Trophoblast cell (in vitro differentiated cells and primary cell): ENCODE measurements at regions not wholly inside any gene's neighbourhood (a gene's known extent, or its start where the extent isn't known, plus 50 kb on each side); places are given as distances from the start of the nearest gene placed in this dataset.

Experiments
- DNase-seq, 2 donors: peaks; one replicate each; pipeline ENCODE4 v3.0.0-alpha.2; 2016
- H2AFZ ChIP-seq: 2 replicates; pipeline ENCODE4 v1.6.1; 2013; ENCODE audit warnings: low read length, moderate library complexity, mild to moderate bottlenecking; ENCODE audit not compliant: insufficient read depth, poor library complexity
- H2AK5ac ChIP-seq: 2 replicates; pipeline ENCODE4 v1.6.1; 2013; ENCODE audit warnings: mild to moderate bottlenecking, low read length
- H2BK120ac ChIP-seq: 2 replicates; pipeline ENCODE4 v1.6.1; 2013; ENCODE audit warnings: low read length, mild to moderate bottlenecking, moderate library complexity; ENCODE audit not compliant: insufficient read depth, poor library complexity
- H2BK12ac ChIP-seq: 2 replicates; pipeline ENCODE4 v1.6.1; 2013; ENCODE audit warnings: mild to moderate bottlenecking, low read length, moderate library complexity
- H2BK5ac ChIP-seq: 2 replicates; pipeline ENCODE4 v1.6.1; 2013; ENCODE audit warnings: low read length, low read depth, moderate library complexity, mild to moderate bottlenecking; ENCODE audit not compliant: poor library complexity
- H3K14ac ChIP-seq: 2 replicates; pipeline ENCODE4 v1.6.1; 2013; ENCODE audit warnings: mild to moderate bottlenecking, low read length
- H3K18ac ChIP-seq: 2 replicates; pipeline ENCODE4 v1.6.1; 2013; ENCODE audit warnings: mild to moderate bottlenecking, low read length
- H3K23ac ChIP-seq: 2 replicates; pipeline ENCODE4 v1.6.1; 2013; ENCODE audit warnings: low read length
- H3K27ac ChIP-seq: 2 replicates; pipeline ENCODE4 v1.5.1; 2013; ENCODE audit warnings: low read depth, mild to moderate bottlenecking, inconsistent platforms, low read length, moderate library complexity
- H3K27me3 ChIP-seq: 2 replicates; pipeline ENCODE4 v1.6.1; 2013; ENCODE audit warnings: inconsistent platforms, mild to moderate bottlenecking, low read length, moderate library complexity; ENCODE audit not compliant: insufficient read depth
- H3K36me3 ChIP-seq, 2 experiments: 1 replicate in 1 of 2; 2 replicates in 1 of 2; pipeline ENCODE4 v1.6.1; 2013; ENCODE audit warnings: low read length in 2 of 2, mild to moderate bottlenecking in 2 of 2, moderate library complexity in 1 of 2; ENCODE audit not compliant: insufficient read depth in 2 of 2, control insufficient read depth in 1 of 2
- H3K4ac ChIP-seq: 2 replicates; pipeline ENCODE4 v1.6.1; 2013; ENCODE audit warnings: low read depth, mild to moderate bottlenecking, low read length, moderate library complexity
- H3K4me1 ChIP-seq, 2 experiments: 1 replicate in 1 of 2; 2 replicates in 1 of 2; pipeline ENCODE4 v1.6.1; 2013; ENCODE audit warnings: low read length in 2 of 2, mild to moderate bottlenecking in 2 of 2, moderate library complexity in 1 of 2; ENCODE audit not compliant: insufficient read depth in 2 of 2, control insufficient read depth in 1 of 2
- H3K4me2 ChIP-seq: 2 replicates; pipeline ENCODE4 v1.6.1; 2013; ENCODE audit warnings: inconsistent platforms, mild to moderate bottlenecking, low read length, moderate library complexity
- H3K4me3 ChIP-seq: 2 replicates; pipeline ENCODE4 v1.5.1; 2013; ENCODE audit warnings: mild to moderate bottlenecking, low read depth, low read length, inconsistent platforms
- H3K79me1 ChIP-seq: one replicate; pipeline ENCODE4 v1.6.1; 2013; ENCODE audit warnings: low read length
- H3K79me2 ChIP-seq: 2 replicates; pipeline ENCODE4 v1.6.1; 2013; ENCODE audit warnings: low read length, mild to moderate bottlenecking; ENCODE audit not compliant: control insufficient read depth, insufficient read depth, poor library complexity
- H3K9ac ChIP-seq: 2 replicates; pipeline ENCODE4 v1.6.1; 2013; ENCODE audit warnings: mild to moderate bottlenecking, low read length
- H3K9me3 ChIP-seq: 2 replicates; pipeline ENCODE4 v1.6.1; 2013; ENCODE audit warnings: low read depth, mild to moderate bottlenecking, control low read depth, inconsistent platforms, low read length; ENCODE audit not compliant: insufficient read depth
- H4K12ac ChIP-seq: 2 replicates; pipeline ENCODE4 v1.6.1; 2013; ENCODE audit warnings: low read depth, mild to moderate bottlenecking, low read length, moderate library complexity
- H4K8ac ChIP-seq: 2 replicates; pipeline ENCODE4 v1.6.1; 2013; ENCODE audit warnings: low read depth, mild to moderate bottlenecking, low read length, moderate library complexity
- H4K91ac ChIP-seq: one replicate; pipeline ENCODE4 v1.6.1; 2013; ENCODE audit warnings: low read depth, mild to moderate bottlenecking, low read length, moderate library complexity
- WGBS: extraction: QIAGEN DNeasy Blood & Tissue Kit; methylation state at CpG from one replicate; pipeline ENCODE4 v1.1.7; 2013; ENCODE audit warnings: missing lambda C conversion rate; ENCODE audit not compliant: insufficient read length, insufficient coverage; ENCODE audit errors: extremely low coverage; 5-methylcytosine and 5-hydroxymethylcytosine counted together

- no peak overlapping the region for H3K4me2 ChIP-seq
Observed at GRCh38 chr3:59605944-59606534, 556.2 kb upstream of the CFAP20DC start.

GRCh38 chr3:59605318-59605717, 555.5 kb upstream of the CFAP20DC start:
- H2AK5ac ChIP-seq: no peak overlapping the region
- no peaks in the 10 kb centered on the region for H3K79me1 ChIP-seq
- no peaks in the 10 kb centered on the region for H3K27me3 ChIP-seq
- H3K9ac ChIP-seq: no peak overlapping the region
- DNase-seq: no peak
- H3K4ac ChIP-seq: no peak overlapping the region
- no peak overlapping the region for H4K12ac ChIP-seq
- no peak overlapping the region for H2BK5ac ChIP-seq
- no peak overlapping the region for H3K27ac ChIP-seq
- H3K23ac ChIP-seq: no peak overlapping the region
- no peaks in the 10 kb centered on the region for H3K4me1 ChIP-seq
- no peak overlapping the region for H4K91ac ChIP-seq
- H3K4me2 ChIP-seq: no peak overlapping the region
- H3K4me3 ChIP-seq: no peak overlapping the region
- H3K18ac ChIP-seq: no peak overlapping the region
- no peak overlapping the region for H2AFZ ChIP-seq
- no peak overlapping the region for H2BK12ac ChIP-seq
- H2BK120ac ChIP-seq: no peak overlapping the region
- H3K14ac ChIP-seq: no peak overlapping the region
- H4K8ac ChIP-seq: no peak overlapping the region
- peaks cover 1% of the 10 kb centered on the region for H3K79me2 ChIP-seq
- H3K36me3 ChIP-seq: no peaks in the 10 kb centered on the region
- no peaks in the 10 kb centered on the region for H3K9me3 ChIP-seq
- no CpG with 5 or more reads among the region's 1 CpG for WGBS

More at GRCh38 chr3:59605944-59606534, 556.2 kb upstream of the CFAP20DC start:
- no peak overlapping the region for H4K91ac ChIP-seq
- H3K9ac ChIP-seq: no peak overlapping the region
- peaks cover 1% of the 10 kb centered on the region for H3K79me2 ChIP-seq
- H3K27ac ChIP-seq: no peak overlapping the region
- H3K4ac ChIP-seq: no peak overlapping the region
- no peaks in the 10 kb centered on the region for H3K4me1 ChIP-seq
- no peak overlapping the region for H3K23ac ChIP-seq
- H2AK5ac ChIP-seq: no peak overlapping the region
- no peaks in the 10 kb centered on the region for H3K27me3 ChIP-seq
- WGBS: no CpG with 5 or more reads among the region's 5 CpGs
- no peaks in the 10 kb centered on the region for H3K9me3 ChIP-seq
- no peak overlapping the region for H3K18ac ChIP-seq
- H2AFZ ChIP-seq: no peak overlapping the region
- H2BK120ac ChIP-seq: no peak overlapping the region
- H4K12ac ChIP-seq: no peak overlapping the region
- no peak overlapping the region for H3K14ac ChIP-seq
- H3K79me1 ChIP-seq: no peaks in the 10 kb centered on the region
- H3K36me3 ChIP-seq: no peaks in the 10 kb centered on the region
- no peak for DNase-seq
- no peak overlapping the region for H3K4me3 ChIP-seq
- H4K8ac ChIP-seq: no peak overlapping the region
- H2BK12ac ChIP-seq: no peak overlapping the region
- H2BK5ac ChIP-seq: no peak overlapping the region

GRCh38 chr3:59601486-59601885, 551.7 kb upstream of the CFAP20DC start:
- H2BK120ac ChIP-seq: no peak overlapping the region
- H3K9ac ChIP-seq: no peak overlapping the region
- H3K18ac ChIP-seq: no peak overlapping the region
- no peak overlapping the region for H2AK5ac ChIP-seq
- no peak overlapping the region for H3K14ac ChIP-seq
- no peak overlapping the region for H4K12ac ChIP-seq
- H2BK5ac ChIP-seq: no peak overlapping the region
- H3K9me3 ChIP-seq: peaks cover under 1% of the 10 kb centered on the region
- no peak overlapping the region for H3K4ac ChIP-seq
- no peak overlapping the region for H4K8ac ChIP-seq
- peaks cover 1% of the 10 kb centered on the region for H3K79me2 ChIP-seq
- H3K4me3 ChIP-seq: no peak overlapping the region
- H2BK12ac ChIP-seq: no peak overlapping the region
- H2AFZ ChIP-seq: no peak overlapping the region
- H3K36me3 ChIP-seq: no peaks in the 10 kb centered on the region
- H3K4me1 ChIP-seq: no peaks in the 10 kb centered on the region
- DNase-seq: no peak
- H4K91ac ChIP-seq: no peak overlapping the region
- H3K27me3 ChIP-seq: no peaks in the 10 kb centered on the region
- no peak overlapping the region for H3K23ac ChIP-seq
- no peaks in the 10 kb centered on the region for H3K79me1 ChIP-seq
- WGBS: no CpG with 5 or more reads among the region's 1 CpG
- H3K27ac ChIP-seq: no peak overlapping the region
- H3K4me2 ChIP-seq: no peak overlapping the region

GRCh38 chr3:59600631-59601030, 550.8 kb upstream of the CFAP20DC start:
- Histone ChIP-seq H4K12ac (no peak overlapping the region), H3K27me3 (no peaks in the 10 kb centered on the region), H3K18ac (no peak overlapping the region), H4K8ac (no peak overlapping the region), H3K27ac (no peak overlapping the region), H3K79me1 (no peaks in the 10 kb centered on the region), H3K23ac (no peak overlapping the region), H3K79me2 (peaks cover 1% of the 10 kb centered on the region), H3K36me3 (no peaks in the 10 kb centered on the region), H4K91ac (no peak overlapping the region), H3K4me3 (no peak overlapping the region), H3K4me2 (no peak overlapping the region), H3K9me3 (peaks cover 3% of the 10 kb centered on the region), H3K4ac (no peak overlapping the region), H3K4me1 (no peaks in the 10 kb centered on the region), H3K14ac (no peak overlapping the region), H2BK120ac (no peak overlapping the region), H2AFZ (no peak overlapping the region), H2BK5ac (no peak overlapping the region), H2AK5ac (no peak overlapping the region), H3K9ac (no peak overlapping the region), H2BK12ac (no peak overlapping the region)
- no peak for DNase-seq
- WGBS: no CpG with 5 or more reads among the region's 2 CpGs
